Testis (tissue), 2 donors: ENCODE measurements at regions not wholly inside any gene's neighbourhood (a gene's known extent, or its start where the extent isn't known, plus 50 kb on each side); places are given as distances from the start of the nearest gene placed in this dataset.

Source experiments
- DNase-seq: peaks from one replicate; pipeline ENCODE4 v3.0.0-alpha.2; 2019
- H3K27ac ChIP-seq, 2 donors: fragments of 200-600 bp; sonication (generic); one replicate each; pipeline ENCODE4 v1.5.1; 2019
- H3K27me3 ChIP-seq: fragments of 200-600 bp; sonication (generic); one replicate; pipeline ENCODE4 v1.5.1; 2019
- H3K36me3 ChIP-seq: fragments of 200-600 bp; sonication (generic); one replicate; pipeline ENCODE4 v1.5.1; 2017; ENCODE audit warnings: low read depth; ENCODE audit errors: missing control alignments
- H3K4me1 ChIP-seq: fragments of 200-600 bp; sonication (generic); one replicate; pipeline ENCODE4 v1.5.1; 2019
- H3K4me3 ChIP-seq, 2 donors: fragments of 200-600 bp; sonication (generic); one replicate each; pipeline ENCODE4 v1.5.1; 2017 to 2019
- H3K9me3 ChIP-seq: fragments of 200-600 bp; sonication (generic); one replicate; pipeline ENCODE4 v1.5.1; 2017
- CTCF ChIP-seq, 3 experiments: fragments of 450-650 bp in 2 of 3; fragments of 200-600 bp in 1 of 3; sonication (generic) in 1 of 3; IDR thresholded peaks; one replicate each; pipeline ENCODE4 v1.5.1; 2016 to 2019; ENCODE audit warnings: antibody characterized with exemption in 3 of 3, mild to moderate bottlenecking in 2 of 3, moderate library complexity in 1 of 3
- POLR2A ChIP-seq: fragments of 450-650 bp; IDR thresholded peaks from one replicate; pipeline ENCODE4 v1.6.1; 2017; ENCODE audit warnings: antibody characterized with exemption, mild to moderate bottlenecking, moderate library complexity
- WGBS, 2 donors: methylation state at CpG; one replicate each; pipeline ENCODE4 v1.1.5; 2018; 5-methylcytosine and 5-hydroxymethylcytosine counted together
- intact Hi-C: fragments of 100-400 bp; cut with DNase I; formaldehyde crosslinking; loops from one replicate; pipeline ENCODE4 v1.15.1; 2023; ENCODE audit warnings: low total_unique reads

GRCh38 chr7:67788669-67789068 is 792.0 kb downstream of the TYW1 start:
- H3K27ac ChIP-seq: no peak overlapping the region
- DNase-seq: peak; percentile 15
- 26 to 40% methylated on average over 11 of the region's 11 CpGs for WGBS, 2 donors
- no peak overlapping the region for H3K4me3 ChIP-seq
- no peaks in the 10 kb centered on the region for H3K9me3 ChIP-seq
- H3K36me3 ChIP-seq: no peaks in the 10 kb centered on the region
- intact Hi-C loops: no loop called here
- no peaks in the 10 kb centered on the region for H3K4me1 ChIP-seq
- TF ChIP-seq POLR2A (no peak), CTCF (IDR thresholded peaks at IDR 0.05) (no peak)
- no peaks in the 10 kb centered on the region for H3K27me3 ChIP-seq

GRCh38 chr7:67791918-67792317 is 795.3 kb downstream of the TYW1 start:
- Histone ChIP-seq H3K4me3 (no peak overlapping the region), H3K4me1 (no peaks in the 10 kb centered on the region), H3K36me3 (no peaks in the 10 kb centered on the region), H3K27me3 (no peaks in the 10 kb centered on the region), H3K27ac (no peak overlapping the region), H3K9me3 (no peaks in the 10 kb centered on the region)
- TF ChIP-seq POLR2A (no peak), CTCF (IDR thresholded peaks at IDR 0.05) (no peak)
- 80 to 92% methylated on average over 3 of the region's 3 CpGs for WGBS, 2 donors
- DNase-seq: no peak
- intact Hi-C loops: no loop called here

GRCh38 chr7:67794544-67794943 is 797.9 kb downstream of the TYW1 start:
- H3K27ac ChIP-seq: no peak overlapping the region
- H3K4me1 ChIP-seq: no peaks in the 10 kb centered on the region
- intact Hi-C loops: no loop called here
- H3K27me3 ChIP-seq: no peaks in the 10 kb centered on the region
- WGBS, 2 donors: 87 to 91% methylated on average over 2 of the region's 2 CpGs
- H3K9me3 ChIP-seq: no peaks in the 10 kb centered on the region
- no peaks in the 10 kb centered on the region for H3K36me3 ChIP-seq
- H3K4me3 ChIP-seq: no peak overlapping the region
- DNase-seq: no peak
- TF ChIP-seq CTCF (IDR thresholded peaks at IDR 0.05): no peak
- no peak for TF ChIP-seq POLR2A

- 82 to 85% methylated on average over 8 of the region's 8 CpGs for WGBS, 2 donors
- Histone ChIP-seq H3K9me3 (no peaks in the 10 kb centered on the region), H3K4me3 (no peak overlapping the region), H3K27ac (no peak overlapping the region), H3K36me3 (no peaks in the 10 kb centered on the region), H3K4me1 (no peaks in the 10 kb centered on the region), H3K27me3 (no peaks in the 10 kb centered on the region)
- DNase-seq: no peak
- intact Hi-C loops: no loop called here
- no peak for TF ChIP-seq CTCF (IDR thresholded peaks at IDR 0.05)
- no peak for TF ChIP-seq POLR2A
These were observed 807.2 kb downstream of the TYW1 start for GRCh38 chr7:67803789-67804188.

- WGBS, 2 donors: 77 to 83% methylated on average over 6 of the region's 6 CpGs
- no peaks in the 10 kb centered on the region for H3K9me3 ChIP-seq
- H3K4me1 ChIP-seq: no peaks in the 10 kb centered on the region
- no peak for DNase-seq
- no peaks in the 10 kb centered on the region for H3K36me3 ChIP-seq
- no peak overlapping the region for H3K4me3 ChIP-seq
- H3K27ac ChIP-seq: no peak overlapping the region
- TF ChIP-seq POLR2A (no peak), CTCF (IDR thresholded peaks at IDR 0.05) (no peak)
- H3K27me3 ChIP-seq: no peaks in the 10 kb centered on the region
- intact Hi-C loops: no loop called here
These were observed 809.4 kb downstream of the TYW1 start for GRCh38 chr7:67805921-67806471.
